Kidney capillary endothelial cell (primary cell): ENCODE measurements at regions not wholly inside any gene's neighbourhood (a gene's known extent, or its start where the extent isn't known, plus 50 kb on each side); places are given as distances from the start of the nearest gene placed in this dataset.

Experiments used
- DNase-seq: peaks from one replicate; pipeline ENCODE4 v3.0.0-alpha.2; 2018; ENCODE audit warnings: low spot score

- DNase-seq = no peak
Observed at GRCh38 chr14:25988536-25988935, 609.3 kb downstream of the NOVA1 start.

DNA sequence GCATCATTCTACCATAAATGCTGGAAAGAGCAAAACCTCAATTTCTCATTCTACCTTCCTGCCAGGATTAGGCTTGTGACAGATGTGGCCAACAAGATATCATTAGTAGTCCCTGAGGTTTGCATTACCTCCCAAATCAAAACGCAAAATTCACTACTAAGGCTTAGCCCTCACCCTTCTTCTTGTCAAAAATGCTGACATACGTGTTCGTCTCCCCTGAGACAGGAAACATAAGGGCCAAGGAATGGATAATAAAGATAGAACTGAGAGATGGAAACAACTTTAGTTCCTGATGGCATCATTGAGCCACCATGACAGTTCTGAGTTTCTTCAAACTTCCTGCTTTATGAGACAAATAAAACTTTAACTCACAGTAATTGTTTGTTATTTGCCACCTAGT is 642.1 kb downstream of the NOVA1 start:
- no peak for DNase-seq

GRCh38 chr14:25953532-25954139 is 644.2 kb downstream of the NOVA1 start:
- peak; percentile 91 for DNase-seq

DNA sequence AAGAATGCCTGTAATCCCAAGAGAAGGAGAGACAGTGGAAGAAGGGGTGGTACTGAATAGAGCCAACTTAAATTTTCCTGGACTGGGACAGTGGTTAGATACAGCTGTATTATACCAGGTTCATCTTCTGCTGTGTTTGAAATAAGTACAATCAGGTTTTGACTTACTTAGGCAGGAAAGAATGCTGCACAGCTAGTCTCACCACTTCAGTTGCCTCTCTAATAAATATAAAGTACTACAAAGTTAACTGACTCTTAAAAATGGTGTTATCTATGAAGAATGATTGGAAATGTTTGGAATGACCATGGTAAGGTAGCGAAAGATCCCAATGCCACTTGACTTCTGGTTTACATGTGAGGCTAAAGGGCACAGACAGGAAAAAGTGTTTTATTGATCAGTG is 652.1 kb downstream of the NOVA1 start:
- no peak for DNase-seq

DNA sequence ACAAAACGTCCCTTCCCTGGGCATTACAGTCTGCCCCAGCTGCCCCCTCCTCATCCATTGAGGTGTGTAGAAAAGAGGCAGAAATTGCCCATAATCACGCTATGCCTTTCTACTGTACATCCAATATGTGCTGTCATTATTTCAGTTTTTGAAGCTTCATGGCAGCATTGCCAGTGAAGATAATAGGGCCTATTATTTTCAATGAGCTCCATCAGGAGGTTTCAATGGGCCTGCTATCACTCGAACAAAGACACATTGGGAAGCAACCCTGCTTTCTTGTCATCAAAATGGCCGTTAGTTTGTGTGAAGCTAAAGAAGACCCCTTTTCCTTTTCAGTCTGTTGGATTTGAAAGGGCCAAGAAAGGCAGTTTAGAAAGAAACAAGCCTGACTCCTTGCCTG is 653.8 kb downstream of the NOVA1 start:
- no peak for DNase-seq

DNA sequence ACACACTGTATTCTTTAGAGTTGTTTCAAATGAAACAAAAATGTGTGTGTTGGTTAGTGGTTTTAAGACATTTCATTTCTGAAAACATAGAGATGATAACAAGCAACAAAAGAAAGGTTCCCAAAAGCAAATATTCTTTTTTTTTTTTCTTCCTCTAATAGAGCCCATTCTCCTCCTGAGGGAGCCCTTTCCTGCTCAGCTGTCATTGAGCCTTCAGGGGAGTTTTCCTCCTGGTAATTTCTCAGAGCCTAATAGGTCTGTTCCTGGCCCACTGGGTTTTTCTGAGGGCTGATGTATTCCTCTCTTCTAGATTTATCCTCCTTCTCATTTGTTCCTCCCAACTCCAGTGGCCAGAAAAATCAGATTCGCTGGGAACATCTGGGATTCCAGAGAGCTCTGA is 654.5 kb downstream of the NOVA1 start:
- no peak for DNase-seq

GRCh38 chr14:25942090-25942489 is 655.7 kb downstream of the NOVA1 start:
- DNase-seq = no peak

DNA sequence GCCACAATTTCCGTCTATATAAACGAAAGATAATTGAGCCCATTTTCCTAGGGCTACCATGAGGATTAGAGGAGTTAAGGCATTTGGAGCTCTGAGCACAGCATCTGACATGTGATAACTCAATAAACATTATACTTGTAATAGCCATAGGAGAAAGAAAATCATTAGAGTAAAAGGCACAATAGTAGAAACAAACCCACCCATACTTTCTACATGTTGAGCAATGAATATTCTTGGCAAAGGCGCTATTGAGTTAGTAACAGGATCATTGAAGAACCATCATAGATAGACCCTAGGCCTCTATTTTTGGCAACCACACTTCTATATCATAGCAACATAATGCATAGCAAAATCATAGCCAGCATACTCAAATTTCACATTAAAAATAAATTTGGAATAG is 664.1 kb downstream of the NOVA1 start:
- DNase-seq = no peak

GRCh38 chr14:25929881-25930615 is 667.8 kb downstream of the NOVA1 start:
- no peak for DNase-seq

GRCh38 chr14:25911831-25912230 is 686.0 kb downstream of the NOVA1 start:
- no peak for DNase-seq

GRCh38 chr14:25909045-25909747 is 688.6 kb downstream of the NOVA1 start:
- DNase-seq = no peak

- DNase-seq = no peak
Observed at GRCh38 chr14:25908277-25909044, 689.4 kb downstream of the NOVA1 start.

GRCh38 chr14:25904446-25904845 is 693.4 kb downstream of the NOVA1 start:
- no peak for DNase-seq

DNA sequence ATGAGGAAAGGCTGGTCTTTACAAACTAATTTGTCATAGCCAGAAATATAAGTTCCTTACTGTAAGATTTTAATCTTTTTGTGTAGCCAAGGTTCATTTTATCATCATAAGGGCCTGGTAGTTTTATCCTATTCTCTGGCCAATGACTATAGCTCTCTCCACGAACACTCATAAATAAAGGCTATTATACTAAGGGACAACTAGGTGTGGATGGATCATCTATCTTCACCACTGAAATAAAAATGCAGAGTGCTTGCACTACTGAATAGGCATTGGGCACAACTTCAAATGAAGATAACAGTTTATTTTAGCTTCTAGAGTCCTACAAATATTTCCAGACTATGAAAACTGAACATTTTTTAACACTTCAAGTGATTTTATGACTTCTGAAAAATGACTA is 698.6 kb downstream of the NOVA1 start:
- DNase-seq = no peak

DNA sequence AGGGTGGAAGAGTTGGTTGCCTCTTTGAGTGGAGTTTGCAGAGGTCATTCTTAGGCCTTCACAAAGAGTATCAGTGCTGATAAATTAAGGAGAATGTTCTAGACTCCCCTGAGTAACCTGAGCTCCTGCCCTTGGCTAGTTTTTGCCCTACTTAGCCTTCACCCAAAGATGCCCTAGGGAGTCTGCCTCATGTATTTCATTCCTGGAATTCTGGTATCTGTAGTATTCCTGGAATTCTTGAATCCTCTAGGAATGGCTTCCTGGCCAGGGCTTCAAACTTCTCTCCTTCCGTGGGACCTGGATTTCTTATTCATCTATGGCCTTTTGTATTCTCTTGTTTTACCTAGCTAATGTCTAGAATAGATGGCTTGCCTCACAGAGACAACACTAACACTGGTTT is 701.1 kb downstream of the NOVA1 start:
- no peak for DNase-seq

DNA sequence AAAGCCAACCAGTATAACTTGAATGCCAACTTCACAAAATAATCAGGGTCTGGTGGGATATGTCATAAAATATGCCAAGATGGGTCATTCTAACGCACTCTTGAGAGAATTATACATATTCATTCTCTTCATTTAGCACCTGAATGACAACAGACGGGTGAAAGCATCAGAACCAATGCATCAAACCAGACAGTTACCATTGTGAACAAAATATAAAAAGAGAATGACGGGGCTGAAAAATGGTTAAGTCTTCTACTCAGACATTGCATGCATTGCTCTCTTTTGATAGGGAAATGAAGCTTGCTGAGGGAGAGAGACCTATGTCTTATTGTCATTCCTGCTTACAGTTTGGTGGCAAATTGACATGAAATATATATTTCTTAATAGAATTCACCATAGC is 702.1 kb downstream of the NOVA1 start:
- DNase-seq = no peak

DNA sequence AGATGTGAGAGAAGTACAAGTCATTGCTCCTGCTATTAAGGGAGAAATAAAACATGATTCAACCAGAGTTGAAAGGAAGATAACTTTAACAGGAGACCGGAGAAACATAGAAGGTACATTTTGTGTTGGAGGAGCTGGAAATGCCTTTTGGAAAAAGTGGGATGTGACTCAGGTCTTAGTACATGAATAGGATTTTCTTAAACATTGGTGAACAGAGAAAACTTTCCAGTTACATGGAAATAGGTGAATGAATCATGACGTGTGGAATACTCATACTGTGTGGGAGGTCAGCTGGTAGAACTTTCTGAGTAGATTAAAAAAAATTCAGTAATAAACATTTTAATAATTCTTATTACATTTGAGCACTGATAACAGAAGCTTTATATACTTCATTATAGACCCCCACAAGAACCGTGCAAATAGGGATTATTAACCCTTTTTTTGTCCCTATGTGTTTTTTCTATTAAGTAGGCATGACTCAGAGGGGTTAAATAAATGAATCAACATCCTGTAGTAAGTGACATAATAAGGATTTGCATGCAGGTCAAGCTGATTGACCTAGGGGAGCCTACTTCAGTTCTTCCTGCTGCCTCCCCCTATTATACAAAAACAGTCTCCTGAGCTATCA is 710.5 kb downstream of the NOVA1 start:
- peak; percentile 79 for DNase-seq

GRCh38 chr14:25884657-25885056 is 713.2 kb downstream of the NOVA1 start:
- DNase-seq = no peak

DNA sequence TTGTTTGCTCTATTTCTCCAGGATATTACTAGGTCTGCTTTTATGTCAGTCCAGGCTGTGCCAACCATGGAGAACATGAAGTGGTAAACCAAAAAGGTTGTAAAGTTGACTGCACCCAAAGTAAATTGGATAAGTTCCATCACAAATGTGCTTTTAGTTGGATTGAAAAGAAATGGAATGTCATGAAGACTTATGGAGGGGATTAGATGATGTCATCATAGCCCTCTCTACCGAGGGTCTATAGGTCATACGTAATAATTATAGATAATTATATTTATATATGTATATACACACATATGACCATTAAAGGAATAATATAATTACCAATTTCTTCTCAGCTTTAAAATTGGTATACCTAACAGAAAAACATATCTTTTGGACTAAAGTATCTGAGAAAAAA is 714.9 kb downstream of the NOVA1 start:
- DNase-seq = no peak

DNA sequence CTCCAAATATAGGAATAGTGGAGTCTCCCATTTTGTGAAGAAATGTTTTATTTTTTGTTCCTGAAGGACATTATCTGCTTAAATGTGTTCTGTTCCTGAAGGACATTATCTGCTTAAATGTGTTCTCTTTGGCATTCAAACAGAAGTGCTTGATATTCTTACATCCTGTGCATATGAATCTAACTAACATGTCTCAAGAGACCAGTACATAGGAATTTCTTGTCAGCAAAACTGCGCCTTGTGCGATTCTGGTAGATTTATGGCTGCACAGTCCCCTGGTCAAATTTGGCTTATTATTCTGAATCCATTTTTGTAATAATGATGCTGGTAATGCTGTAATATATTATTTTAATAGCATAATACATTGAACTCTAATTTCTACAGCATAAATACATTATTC is 722.4 kb downstream of the NOVA1 start:
- no peak for DNase-seq

DNA sequence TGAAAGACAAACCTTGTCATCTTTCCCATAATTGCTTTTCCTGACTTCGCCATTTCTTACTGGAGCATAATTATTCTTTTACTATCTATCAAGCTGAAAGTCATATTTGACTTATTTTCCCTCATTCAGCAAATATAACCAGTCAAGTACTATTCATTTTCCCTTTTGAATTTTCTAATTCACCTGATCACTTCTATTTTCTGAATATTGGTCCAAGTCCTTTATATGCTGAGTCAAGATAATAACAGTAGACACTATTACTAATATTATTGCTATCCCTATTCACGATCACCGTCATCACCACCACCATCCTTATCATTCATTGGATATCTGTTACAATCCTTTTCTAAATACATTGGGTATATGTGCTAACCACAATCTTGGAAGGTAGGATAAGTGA is 728.0 kb downstream of the NOVA1 start:
- no peak for DNase-seq
